H7 (cell line): ENCODE measurements at regions not wholly inside any gene's neighbourhood (a gene's known extent, or its start where the extent isn't known, plus 50 kb on each side); places are given as distances from the start of the nearest gene placed in this dataset.
"Not testable (repeated sequence)": the region's sequence is repeated elsewhere in the genome, so short reads cannot be mapped to it uniquely, and the experiment has no call there.

Source experiments
- DNase-seq: peaks from one replicate; pipeline ENCODE4 v3.0.0; 2012
- H3K27me3 ChIP-seq: 2 replicates; pipeline ENCODE4 v1.6.0; 2011; ENCODE audit warnings: mild to moderate bottlenecking, low read length; ENCODE audit not compliant: control insufficient read depth, insufficient read depth
- H3K36me3 ChIP-seq: replicated peaks from 2 replicates; pipeline ENCODE4 v1.5.1; 2011; ENCODE audit warnings: low read length; ENCODE audit not compliant: control insufficient read depth, insufficient read depth
- H3K4me3 ChIP-seq: 2 replicates; pipeline ENCODE4 v1.5.1; 2011; ENCODE audit warnings: low read depth, mild to moderate bottlenecking, control low read depth, low read length, moderate library complexity; ENCODE audit not compliant: insufficient read depth

- no peak for DNase-seq
- Histone ChIP-seq H3K27me3 (no peaks in the 10 kb centered on the region), H3K36me3 (no peaks in the 10 kb centered on the region), H3K4me3 (no peak overlapping the region)
These were observed 374.8 kb upstream of the FAT1 start for GRCh38 chr4:187098429-187098828.

GRCh38 chr4:187103351-187103750 lies 379.7 kb upstream of the FAT1 start:
- Histone ChIP-seq H3K36me3 (no peaks in the 10 kb centered on the region), H3K27me3 (no peaks in the 10 kb centered on the region), H3K4me3 (no peak overlapping the region)
- no peak for DNase-seq

GRCh38 chr4:187108845-187109244 lies 385.2 kb upstream of the FAT1 start:
- Histone ChIP-seq H3K27me3 (no peaks in the 10 kb centered on the region), H3K4me3 (no peak overlapping the region), H3K36me3 (no peaks in the 10 kb centered on the region)
- no peak for DNase-seq

DNA sequence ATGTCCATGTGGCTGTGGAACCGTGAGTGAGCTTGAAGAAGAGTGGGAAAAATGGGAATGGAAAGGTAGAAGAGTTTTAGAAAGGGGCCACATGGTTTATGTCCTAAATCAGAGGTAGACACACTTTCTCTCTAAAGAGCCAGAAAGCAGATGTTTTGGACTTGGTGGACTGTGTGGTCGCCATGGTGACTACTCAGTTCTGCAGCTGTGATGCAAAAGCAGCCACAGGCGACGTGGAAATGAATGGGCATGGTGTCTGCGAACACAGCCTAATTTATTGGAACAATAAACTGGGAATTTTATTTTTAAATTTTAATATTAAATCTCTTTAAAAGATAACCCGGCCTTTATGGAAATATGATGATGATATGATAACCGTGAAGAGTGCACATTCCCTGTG lies 386.0 kb upstream of the FAT1 start:
- no peaks in the 10 kb centered on the region for H3K36me3 ChIP-seq
- no peak overlapping the region for H3K4me3 ChIP-seq
- H3K27me3 ChIP-seq: no peaks in the 10 kb centered on the region
- no peak for DNase-seq

DNA sequence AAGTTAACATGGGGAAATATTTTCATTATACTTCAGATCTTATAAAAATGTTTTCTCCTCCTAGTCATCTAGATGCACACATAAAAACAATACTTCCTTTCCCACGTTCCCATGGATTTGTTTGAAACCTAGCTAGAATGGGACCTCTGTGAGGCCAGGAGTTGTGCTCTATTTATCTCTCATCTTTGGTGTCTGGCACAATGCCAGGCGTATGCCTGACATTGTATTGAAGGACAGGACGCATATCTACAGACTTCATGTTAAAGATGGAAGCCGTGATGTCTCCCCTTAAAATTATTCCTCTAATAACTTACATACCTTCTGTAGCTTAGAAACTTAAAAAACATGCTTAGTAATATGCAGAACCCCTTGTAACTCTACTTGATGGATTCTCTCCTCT lies 394.5 kb upstream of the FAT1 start:
- no peak overlapping the region for H3K4me3 ChIP-seq
- DNase-seq: no peak
- H3K27me3 ChIP-seq: no peaks in the 10 kb centered on the region
- no peaks in the 10 kb centered on the region for H3K36me3 ChIP-seq

DNA sequence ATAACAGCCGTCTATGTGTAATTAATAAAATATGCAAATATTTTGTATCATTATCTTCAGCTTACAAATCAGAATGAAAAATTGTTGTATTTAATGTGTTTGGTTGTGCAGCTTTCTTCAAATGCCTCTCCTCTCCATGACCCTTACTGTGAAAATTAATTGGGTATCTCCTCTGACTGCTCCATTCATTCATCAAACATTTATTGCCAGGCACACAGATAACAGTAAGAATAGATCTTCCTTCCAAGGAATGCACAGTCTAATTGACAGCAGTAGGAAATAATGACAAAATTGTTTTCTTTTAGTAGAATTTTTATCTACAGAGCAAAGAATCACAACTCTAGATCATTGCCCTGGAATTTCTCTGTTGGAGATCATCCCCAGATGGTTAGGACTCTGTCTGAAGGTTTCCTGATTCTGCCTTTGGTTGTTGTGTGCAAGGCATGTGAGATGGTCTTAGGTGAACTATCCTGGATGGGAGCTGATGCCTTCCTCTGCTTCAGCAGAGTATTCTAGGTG lies 395.0 kb upstream of the FAT1 start:
- Histone ChIP-seq H3K36me3 (no peaks in the 10 kb centered on the region), H3K27me3 (no peaks in the 10 kb centered on the region), H3K4me3 (no peak overlapping the region)
- DNase-seq: no peak

DNA sequence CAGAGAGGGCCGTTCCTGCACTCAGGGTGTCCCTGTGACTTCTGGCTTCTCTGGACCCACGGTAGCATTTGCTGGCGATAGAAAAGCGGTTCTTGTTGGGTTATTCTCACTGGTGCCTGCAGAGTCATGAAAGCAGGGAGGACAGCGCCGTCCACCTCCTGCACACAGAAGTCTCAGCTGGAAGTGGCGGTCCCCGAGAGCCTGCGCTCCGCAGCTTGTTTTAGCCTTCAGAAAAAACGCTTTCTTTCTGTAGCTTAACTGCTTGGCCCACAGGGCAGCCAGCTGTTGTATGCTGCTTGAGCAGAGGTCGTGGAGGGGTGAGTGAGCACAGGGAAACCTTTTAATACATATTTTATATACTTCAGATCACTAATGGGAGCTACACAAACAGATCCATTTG lies 400.7 kb upstream of the FAT1 start:
- Histone ChIP-seq H3K27me3 (no peaks in the 10 kb centered on the region), H3K36me3 (no peaks in the 10 kb centered on the region), H3K4me3 (no peak overlapping the region)
- no peak for DNase-seq

DNA sequence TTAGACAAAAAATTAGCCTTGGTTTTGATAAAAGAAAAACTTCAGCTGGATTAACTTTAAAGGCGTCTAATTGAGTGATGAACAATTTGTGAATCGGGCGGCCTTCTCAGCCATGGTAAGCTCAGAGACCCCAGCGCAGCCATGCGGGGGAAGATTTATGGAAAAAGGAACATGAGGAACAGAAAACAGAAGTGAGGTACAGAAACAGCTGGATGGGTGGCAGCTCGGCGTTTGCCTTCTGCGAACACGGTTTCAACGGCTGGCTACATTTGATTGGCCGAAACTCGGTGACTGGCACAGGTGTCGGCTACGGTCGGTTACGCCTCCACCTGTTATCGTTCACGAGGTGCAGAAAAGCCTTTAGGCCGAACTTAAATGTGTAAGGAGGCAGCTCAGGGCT lies 401.4 kb upstream of the FAT1 start:
- Histone ChIP-seq H3K36me3 (no peaks in the 10 kb centered on the region), H3K4me3 (no peak overlapping the region), H3K27me3 (no peaks in the 10 kb centered on the region)
- no peak for DNase-seq

- H3K4me3 ChIP-seq: no peak overlapping the region
- H3K36me3 ChIP-seq: no peaks in the 10 kb centered on the region
- no peak for DNase-seq
- no peaks in the 10 kb centered on the region for H3K27me3 ChIP-seq
These were observed 403.8 kb upstream of the FAT1 start for GRCh38 chr4:187127456-187127855.

GRCh38 chr4:187128222-187128621 lies 404.6 kb upstream of the FAT1 start:
- Histone ChIP-seq H3K27me3 (no peaks in the 10 kb centered on the region), H3K4me3 (no peak overlapping the region), H3K36me3 (no peaks in the 10 kb centered on the region)
- DNase-seq: no peak

DNA sequence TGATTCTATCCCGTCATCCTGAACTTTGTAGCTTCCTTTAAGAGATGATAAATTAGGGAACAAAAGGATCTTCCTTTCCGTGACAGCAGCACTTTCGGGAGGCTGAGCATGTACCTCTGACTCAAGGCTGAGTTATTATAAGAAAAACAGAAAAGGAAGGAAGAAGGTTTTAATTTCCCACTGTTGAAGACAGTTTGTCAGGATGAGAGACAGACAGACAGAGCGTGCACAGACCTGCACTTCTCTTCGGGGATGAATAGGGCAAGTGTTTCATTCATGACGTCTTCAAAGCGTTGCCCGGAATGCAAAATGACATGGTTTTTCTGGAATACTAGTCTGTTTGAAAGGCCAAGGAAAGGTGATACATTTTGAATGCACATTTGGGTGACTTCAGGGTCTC lies 405.3 kb upstream of the FAT1 start:
- no peak overlapping the region for H3K4me3 ChIP-seq
- H3K27me3 ChIP-seq: no peaks in the 10 kb centered on the region
- DNase-seq: no peak
- no peaks in the 10 kb centered on the region for H3K36me3 ChIP-seq

- not testable (repeated sequence) for H3K27me3 ChIP-seq, H3K36me3 ChIP-seq, DNase-seq
These were observed 408.2 kb upstream of the FAT1 start for GRCh38 chr4:187131826-187132225.

GRCh38 chr4:187135878-187136277 lies 412.2 kb upstream of the FAT1 start:
- DNase-seq: no peak
- no peak overlapping the region for H3K4me3 ChIP-seq
- no peaks in the 10 kb centered on the region for H3K27me3 ChIP-seq
- H3K36me3 ChIP-seq: no peaks in the 10 kb centered on the region

More at GRCh38 chr4:187131826-187132225, 408.2 kb upstream of the FAT1 start:
- not testable (repeated sequence) for H3K4me3 ChIP-seq

DNA sequence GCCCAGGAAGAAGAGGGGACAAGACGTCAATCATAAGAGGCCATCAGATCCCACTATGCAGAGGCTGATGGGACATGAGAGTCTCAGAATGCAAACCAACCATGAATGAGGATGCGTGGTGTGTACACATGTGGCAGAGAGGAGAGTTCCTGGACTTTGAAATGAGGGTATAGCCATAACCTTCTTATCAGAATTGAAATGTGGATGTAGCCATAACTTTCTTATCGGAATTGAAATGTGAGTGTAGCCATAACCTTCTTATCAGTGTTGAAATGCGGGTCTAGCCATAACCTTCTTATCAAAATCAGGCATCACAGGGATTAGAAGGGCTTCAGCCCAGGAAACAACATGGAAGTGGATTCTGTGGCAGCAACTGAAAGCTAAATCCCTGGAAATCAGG lies 415.5 kb upstream of the FAT1 start:
- DNase-seq: no peak
- H3K36me3 ChIP-seq: no peaks in the 10 kb centered on the region
- H3K27me3 ChIP-seq: no peaks in the 10 kb centered on the region
- no peak overlapping the region for H3K4me3 ChIP-seq

GRCh38 chr4:187141101-187141500 lies 417.4 kb upstream of the FAT1 start:
- no peak for DNase-seq
- Histone ChIP-seq H3K36me3 (no peaks in the 10 kb centered on the region), H3K27me3 (no peaks in the 10 kb centered on the region), H3K4me3 (no peak overlapping the region)

DNA sequence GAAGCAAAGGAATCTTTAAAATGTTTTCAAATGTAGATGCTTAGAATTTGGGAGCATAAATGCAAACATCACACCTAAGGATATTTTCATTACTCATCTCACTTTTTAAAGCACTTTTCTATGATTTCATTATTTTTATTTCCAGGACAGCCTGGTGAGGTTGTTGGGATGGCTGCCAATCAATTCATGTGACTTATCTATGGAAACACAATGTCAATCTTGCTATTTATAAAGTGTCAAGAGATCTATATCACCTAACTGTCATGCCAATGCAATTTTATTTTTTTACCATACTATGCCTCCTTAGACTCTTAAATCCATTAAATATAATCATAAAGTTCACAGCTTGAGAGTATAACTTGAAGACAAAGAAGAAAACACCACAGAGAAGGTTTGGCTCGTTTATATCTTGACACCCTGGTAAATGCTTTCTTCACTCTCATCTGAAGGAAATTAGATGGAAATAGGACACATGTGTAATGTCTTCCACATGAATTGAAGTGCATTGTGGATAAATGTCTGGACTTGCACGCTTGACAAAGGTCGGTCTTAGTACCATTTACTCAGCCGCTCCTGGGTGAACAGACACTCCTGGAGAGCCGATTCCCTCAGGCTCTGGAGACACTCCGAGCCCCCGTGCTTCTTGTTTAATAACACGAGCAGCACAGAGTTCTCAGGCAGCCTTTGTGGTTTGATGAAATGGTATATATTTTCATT lies 425.7 kb upstream of the FAT1 start:
- Histone ChIP-seq H3K36me3 (no peaks in the 10 kb centered on the region), H3K4me3 (no peak overlapping the region), H3K27me3 (no peaks in the 10 kb centered on the region)
- DNase-seq: no peak
